HG02798 (cell line): ENCODE measurements at regions not wholly inside any gene's neighbourhood (a gene's known extent, or its start where the extent isn't known, plus 50 kb on each side); places are given as distances from the start of the nearest gene placed in this dataset.
"Not testable (repeated sequence)": the region's sequence is repeated elsewhere in the genome, so short reads cannot be mapped to it uniquely, and the experiment has no call there.

Source experiments
- ATAC-seq: cut with Tn5 transposase; IDR thresholded peaks from one replicate; pipeline ENCODE4 v1.9.1; 2021; ENCODE audit warnings: mild to moderate bottlenecking; ENCODE audit not compliant: unreplicated experiment, poor library complexity

DNA sequence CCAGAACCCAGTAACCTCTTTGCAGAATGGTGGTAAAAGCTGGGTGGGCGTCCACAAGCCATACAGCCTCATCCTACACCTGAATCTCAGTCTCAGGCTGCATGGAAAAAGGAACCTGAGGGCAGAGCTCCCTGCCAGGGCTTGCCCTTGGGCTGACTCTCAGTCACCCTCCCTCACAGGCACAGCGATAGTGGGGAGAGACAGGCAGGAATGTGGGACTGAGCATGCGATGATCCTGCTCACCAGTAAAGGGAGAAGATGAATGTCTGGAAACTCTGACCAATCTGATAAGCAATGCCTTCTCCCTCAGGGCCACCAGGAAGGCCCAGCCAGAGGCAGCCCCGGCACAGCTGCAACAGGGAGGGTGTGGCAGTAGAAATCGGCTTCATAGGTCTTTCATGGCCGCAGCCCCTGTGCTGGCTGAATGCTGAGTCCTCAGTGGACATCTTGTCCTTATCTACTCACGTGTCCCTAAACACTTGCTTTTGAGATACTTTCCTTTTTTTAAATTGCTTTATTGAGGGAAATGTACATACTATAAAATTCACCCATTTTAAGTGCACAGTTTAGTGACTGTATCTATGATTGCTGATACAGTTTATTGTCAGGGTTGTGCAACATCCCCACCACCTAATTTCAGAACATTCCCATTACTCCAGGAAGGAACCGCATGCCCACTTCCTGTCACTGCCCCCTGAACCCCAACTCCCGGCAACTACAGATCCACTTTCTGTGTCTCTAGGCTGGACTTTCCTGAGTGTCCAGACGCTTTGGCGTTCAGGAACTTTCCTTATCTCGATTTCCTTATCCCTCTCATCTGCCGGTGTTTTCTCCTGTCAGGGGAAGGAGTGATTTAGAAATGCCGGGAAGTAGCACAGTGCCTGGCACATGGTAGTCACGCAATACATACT is 258.1 kb downstream of the PCNX1 start:
- ATAC-seq, result no peak

DNA sequence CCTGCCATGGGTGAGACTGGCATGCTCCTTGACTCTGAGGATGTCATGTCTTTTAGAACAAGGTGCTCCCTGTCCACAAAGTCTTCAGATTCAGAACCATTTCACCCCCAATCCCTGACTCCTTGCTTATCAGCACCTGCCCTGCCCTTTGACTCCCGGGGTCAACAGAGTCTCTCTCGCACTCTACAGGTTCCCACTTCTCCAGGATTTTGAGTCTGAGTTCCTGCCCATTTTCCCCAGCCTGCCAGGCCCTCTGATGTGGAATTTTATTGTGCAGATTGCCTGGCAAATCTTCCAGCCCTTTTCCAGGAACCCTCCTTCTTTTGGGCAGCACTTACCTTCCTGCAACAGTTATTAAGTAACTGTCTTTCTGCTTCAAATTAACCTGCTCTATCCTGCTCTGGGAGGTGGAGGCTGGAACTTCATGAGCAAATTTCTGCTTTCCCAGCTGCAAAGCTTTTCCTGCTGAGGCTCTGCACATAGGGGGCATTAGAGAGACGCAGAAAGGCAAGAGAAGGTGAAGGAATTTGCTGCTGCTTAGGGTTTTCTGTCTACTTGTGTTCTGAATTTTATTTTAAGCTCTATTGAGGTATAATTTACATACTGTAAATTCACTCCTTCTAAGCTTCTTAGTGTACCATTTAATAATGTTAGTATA is 259.1 kb downstream of the PCNX1 start:
- ATAC-seq, result no peak

DNA sequence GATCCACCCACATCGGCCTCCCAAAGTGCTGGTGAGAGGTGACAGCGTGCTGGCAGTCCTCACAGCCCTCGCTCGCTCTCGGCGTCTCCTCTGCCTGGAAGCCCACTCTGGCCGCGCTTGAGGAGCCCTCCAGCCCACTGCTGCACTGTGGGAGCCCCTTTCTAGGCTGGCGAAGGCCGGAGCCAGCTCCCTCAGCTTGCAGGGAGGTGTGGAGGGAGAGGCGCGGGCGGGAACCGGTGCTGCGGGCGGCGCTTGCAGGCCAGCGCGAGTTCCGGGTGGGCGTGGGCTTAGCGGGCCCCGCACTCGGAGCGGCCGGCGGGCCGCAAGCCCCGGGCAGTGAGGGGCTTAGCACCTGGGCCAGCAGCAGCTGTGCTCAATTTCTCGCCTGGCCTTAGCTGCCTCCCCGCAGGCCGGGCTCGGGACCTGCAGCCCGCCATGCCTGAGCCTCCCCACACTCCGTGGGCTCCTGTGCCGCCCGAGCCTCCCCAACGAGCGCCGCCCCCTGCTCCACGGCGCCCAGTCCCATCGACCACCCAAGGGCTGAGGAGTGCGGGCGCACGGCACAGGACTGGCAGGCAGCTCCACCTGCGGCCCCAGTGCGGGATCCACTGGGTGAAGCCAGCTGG is 260.2 kb downstream of the PCNX1 start:
- not testable (repeated sequence) for ATAC-seq

DNA sequence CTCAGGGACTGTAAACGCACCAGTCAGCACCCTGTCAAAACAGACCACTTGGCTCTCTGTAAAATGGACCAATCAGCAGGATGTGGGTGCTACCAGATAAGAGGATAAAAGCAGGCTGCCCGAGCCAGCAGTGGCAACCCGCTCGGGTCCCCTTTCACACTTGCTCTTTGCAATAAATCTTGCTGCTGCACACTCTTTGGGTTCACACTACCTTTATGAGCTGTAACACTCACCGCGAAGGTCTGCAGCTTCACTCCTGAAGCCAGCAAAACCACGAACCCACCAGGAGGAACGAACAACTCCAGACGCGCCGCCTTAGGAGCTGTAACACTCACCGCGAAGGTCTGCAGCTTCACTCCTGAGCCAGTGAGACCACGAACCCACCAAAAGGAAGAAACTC is 260.9 kb downstream of the PCNX1 start:
- ATAC-seq, result not testable (repeated sequence)

DNA sequence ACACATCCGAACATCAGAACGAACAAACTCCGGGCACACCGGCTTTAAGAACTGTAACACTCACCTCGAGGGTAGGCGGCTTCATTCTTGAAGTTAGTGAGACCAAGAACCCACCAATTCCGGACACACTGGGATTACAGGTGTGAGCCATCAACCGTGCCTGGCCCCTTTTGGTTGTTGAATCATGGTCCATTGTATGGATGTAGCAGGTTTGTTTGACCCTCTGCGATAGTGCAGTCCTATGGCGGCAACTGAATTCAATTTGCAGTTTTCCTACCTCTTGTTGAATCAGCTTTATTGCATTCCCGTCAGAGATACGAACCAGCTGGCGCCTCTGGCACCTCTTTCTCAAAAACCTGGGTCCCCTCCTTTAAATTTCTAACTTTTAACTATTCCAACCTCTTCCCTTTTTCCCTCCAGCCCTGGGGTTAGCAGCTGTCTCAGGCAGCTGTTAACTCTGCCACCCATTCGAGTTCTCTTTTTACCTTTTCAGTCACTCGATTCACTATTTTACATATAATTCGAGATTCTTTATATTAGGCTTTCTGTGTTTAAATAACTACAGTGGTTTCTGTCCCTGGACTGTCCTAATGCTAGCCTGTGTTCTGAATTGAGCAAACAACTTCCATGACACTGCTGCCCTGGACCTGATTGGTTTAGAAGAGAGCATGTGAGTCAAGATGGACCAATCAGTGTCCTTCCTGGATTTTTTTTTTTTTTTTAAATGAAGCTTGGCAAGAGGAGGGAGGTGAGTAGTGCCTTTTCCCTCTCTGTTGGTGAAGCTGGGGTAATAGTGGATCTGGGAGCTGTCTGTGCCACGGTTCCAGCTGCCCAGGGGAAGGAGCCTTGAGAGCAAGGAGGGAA is 261.5 kb downstream of the PCNX1 start:
- ATAC-seq, result no peak

DNA sequence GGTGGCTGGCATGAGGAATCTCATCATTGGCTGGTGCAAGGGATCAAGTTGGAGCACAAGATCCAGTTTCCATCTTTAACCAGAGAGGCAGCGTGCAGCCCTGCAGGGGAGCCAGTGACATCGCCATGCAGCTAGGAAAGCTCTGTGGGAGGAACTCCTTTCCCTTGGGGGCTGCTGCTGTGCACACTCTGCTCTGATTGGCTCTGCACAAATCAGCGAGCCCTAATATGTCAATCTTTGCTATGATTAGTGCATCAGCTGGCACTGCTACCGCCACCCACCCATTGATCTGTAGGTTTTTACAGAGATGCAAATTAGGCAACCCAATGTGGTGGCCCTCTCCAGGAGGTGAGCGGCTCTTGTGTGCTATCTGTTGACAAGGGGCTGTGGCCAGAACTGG is 262.6 kb downstream of the PCNX1 start:
- no peak for ATAC-seq

DNA sequence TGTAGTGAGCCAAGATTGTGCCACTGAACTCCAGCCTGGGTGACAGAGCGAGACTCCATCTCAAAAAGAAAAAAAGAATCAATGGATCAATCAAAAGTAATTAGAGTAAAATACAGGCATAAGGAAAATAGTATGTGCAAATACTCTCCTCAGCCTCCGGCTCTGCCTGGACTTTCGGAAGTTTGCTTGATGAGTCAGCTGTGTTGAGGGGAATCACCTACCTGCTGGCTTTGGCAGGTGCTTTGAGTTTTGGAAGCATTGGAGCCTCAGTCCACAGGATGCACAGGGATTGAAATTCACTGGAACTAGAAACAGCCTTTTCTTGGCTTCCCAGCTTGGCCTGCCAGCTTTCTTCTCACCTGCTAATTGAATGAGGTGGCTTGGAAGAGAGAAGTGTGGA is 268.2 kb downstream of the PCNX1 start:
- no peak for ATAC-seq

DNA sequence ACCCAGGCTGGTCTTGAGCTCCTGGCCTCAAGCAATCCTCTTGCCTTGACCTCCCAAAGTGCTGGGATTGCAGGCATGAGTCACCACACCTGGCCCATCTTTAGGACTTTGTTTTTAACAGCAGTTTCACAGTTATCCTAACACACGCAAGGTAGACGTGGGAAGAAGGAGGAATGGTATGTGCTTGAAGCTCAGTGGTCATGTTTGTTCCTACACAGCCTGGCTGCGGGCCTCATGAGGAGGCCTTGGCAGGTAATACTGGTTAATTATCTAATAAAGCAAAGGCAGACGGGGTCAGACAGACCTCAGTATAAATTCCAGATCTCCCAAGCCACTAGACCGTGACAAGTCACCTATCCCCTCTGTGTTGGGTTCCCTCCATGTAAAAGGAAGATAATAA is 271.8 kb downstream of the PCNX1 start:
- no peak for ATAC-seq

DNA sequence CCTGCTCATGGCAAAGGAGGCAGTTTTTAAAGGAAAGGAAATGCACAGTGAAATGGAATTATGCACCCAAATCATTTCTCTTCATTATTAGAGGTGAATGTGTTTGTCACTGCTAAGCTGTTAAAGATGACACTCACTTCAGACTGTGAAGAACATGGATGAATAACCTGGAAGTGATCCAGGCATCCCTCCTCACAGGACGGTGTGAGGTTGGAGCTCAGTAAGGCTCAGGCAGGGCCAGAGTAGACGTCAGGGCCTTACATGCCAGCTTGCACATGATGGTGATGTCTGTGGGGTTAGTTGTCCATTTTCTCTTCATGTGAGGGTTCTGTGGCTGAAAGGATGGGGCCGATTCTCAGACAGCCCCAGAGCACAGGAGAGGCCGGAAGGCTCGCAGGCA is 273.1 kb downstream of the PCNX1 start:
- no peak for ATAC-seq

DNA sequence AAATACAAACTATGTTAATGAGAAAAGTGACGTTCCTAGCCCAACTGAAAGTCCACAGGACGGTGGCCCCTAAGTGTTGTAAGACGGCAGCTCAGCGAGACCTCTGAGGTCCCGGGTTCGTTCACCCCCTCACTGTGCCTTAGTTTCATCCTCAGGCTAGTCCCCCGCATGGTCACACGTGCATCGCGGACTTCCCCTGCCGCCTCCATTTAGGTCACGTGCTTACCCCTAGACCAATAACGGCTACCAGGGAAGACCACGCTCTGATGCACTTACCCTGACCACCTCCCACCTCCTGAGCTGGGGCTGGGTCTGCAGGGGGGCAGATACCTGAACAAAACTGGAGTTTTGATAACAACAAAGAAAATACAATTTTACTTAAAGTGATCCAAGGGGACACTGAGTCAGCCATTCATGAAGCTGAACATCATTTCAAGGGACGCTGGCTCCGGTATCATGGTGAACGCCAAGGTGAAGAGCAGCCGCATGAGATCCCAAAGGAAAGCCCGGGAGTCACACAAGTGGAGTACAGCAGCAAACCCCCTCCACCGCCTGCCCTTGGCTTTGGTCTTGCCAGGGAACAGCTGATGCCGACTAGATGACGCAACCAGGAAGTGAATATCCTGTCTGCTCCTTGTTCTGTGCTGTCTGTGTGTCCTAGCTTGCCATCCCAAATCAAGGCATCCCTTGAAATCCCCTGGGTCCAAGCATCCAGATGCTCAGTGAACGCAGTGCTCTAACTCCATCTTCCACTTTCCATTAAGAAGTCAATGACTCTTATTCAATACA is 274.1 kb downstream of the PCNX1 start:
- ATAC-seq, result no peak

DNA sequence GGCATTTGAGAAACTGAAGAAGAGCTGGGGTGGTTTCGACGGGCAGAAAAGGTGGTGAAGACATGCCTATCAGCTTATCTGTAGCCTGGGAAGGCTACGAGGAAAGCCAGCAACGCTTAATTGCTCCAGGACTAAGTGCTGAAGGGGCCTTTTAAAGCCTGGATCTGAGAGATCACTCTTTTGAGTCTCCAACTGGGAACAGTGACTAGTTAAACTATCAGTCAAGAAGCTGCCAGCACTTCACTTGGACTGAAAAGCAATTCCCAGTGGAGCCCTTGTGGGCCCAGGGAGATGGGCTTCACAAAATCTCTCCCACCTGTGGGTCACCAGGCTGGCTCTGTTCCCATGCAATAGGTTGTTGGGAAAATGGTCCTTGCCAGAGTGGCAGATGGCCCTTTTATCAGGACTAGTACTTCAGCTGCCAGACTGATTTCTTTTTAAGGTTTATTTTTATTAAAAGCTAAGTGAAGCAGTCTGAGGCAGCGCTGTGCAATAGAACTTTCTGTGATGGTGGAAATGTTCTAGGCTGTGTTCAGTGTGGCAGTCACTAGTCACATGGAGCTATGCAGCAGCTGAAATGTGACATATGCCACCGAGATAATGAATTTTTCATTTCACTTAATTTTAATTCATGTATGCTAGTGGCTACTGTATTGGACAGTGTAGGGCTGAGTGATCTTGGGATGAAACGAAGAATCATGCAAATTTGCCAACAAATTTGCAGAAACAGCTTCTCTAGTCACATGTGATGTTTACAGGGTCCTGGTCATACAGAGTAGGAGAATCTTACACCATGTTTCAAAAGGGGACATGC is 276.8 kb downstream of the PCNX1 start:
- no peak for ATAC-seq

DNA sequence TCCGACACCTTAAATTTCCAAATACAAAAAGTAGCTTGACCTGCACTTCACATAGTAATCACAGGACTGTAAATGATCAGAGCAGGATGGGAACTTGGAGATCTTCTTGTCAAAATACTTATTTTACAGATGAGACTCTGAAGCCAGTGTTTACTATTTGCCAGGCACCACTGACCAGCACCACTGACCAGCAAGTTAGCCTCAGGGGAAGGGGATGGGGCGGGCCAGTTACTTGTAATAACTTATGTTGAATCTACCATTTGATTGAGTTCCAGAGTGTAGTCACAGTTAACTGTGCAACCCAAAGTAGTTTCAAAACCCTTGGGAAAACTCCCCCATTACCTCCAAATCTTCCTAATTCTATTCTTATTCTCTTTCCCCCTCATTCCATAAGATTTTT is 278.4 kb downstream of the PCNX1 start:
- ATAC-seq, result no peak

DNA sequence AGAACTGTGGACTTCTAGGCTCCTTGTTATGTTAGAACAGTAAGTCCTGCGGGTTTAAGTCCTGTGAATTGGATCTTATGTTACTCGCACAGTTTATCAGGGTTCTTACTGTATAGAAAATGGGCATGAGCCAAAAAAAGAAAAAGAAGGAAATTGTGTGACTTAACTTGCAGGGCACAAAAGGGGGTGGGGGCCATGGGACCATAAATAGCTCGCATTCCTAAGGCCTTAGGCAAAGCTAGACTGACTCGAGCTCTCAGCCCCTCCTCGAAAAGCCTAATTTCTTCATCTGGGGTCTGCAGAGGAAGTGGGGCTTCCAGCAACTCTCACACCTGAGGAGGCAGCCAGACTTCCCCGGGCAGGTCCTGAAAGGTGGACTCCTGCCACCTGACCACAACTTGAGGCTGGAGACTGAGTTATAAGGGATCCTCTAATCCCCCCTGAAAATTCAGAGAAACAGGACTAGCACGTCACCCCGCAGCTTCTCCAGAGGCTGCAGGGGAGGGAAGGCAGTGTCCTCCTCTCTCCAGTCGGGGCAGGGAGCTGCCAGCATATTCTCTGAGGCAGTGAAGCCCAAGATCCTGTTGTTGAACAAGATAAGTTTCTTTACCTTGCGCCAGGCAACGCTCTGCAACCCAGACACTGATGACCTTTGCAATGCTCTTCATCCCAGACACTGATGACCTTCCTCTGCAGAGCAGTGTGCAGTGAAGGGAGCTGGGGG is 280.5 kb downstream of the PCNX1 start:
- ATAC-seq, result no peak

DNA sequence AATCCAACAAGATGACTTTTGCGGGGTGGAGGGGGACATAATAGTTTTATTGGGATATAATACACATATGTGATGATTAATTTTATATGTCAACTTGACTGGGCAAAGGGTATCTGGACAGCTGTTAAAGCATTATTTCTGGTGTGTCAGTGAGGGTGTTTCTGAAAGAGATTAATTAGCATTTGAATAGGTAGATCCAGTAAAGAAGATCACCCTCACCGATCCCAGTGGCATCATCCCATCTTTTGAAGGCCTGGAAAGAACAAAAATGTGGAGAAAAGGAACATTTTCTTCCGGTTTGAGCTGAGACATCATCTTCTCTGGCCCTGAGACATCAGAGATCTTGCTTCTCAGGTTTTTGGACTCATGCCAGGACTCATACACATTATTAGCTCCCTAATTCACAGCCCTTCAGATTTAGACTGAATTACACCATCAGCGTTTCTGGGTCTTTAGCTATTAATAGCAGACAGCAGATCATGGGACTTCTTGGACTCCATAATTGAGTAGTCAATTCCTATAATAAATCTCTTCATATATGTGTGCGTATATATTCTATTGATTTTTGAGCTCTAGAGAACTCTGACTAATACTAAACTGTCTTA is 283.6 kb downstream of the PCNX1 start:
- ATAC-seq, result no peak

DNA sequence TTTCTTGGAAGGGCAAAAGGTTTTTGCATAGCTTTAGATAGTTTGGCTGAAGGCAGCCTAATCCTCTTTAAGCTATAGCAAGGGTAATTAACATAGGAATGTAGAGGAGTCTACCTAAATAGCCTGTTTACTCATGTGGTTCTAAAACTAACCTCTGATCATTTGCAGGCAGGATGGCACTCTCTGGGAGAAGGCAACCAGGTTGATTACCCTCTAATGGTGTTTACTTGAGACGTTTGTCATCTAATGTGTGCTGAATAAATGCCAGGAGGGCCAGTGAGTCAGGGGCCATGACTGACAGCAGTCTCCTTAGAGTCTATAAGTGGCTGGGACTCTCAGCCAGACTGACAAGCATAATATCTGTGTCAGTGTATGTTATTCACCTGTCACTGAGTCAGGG is 286.4 kb downstream of the PCNX1 start:
- ATAC-seq, result no peak

DNA sequence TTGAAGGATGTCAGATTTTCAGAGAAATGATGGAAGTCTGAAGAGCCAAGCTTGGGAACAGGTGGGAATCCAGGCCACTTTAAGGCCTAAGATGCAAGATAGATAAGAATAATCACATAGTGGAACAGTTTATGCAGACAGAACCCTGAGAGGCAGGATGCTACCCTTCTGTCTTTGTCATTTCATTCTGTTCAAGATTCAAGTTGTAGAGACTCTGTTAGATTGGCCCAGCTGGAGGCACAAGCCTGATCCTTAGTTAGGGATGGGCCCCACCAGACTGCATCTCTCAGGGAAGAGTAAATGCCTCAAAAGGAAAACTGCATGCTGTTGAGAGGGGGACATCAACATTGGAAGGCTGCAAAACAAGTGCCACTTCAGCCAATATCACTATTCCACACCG is 287.0 kb downstream of the PCNX1 start:
- ATAC-seq, result no peak

DNA sequence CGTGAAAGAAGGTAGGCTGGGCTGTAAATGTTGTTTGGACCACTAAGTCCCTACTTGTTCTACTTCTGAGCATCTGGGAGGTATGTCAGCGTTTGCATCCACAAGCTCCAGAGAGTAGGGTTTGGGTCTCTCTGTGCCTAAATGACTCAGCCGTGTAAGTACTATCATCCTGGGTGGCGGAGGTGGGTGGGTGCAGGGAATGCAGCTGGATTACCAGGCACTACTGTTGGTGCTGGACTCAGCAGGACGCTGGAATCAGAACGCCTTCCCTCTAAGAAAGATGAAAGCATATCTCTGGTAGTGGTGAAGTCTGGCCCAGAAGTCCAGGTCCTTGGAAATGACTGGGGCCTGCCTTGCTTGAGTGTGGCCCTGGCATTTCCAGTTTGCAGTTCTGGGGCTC is 289.7 kb downstream of the PCNX1 start:
- ATAC-seq, result no peak

DNA sequence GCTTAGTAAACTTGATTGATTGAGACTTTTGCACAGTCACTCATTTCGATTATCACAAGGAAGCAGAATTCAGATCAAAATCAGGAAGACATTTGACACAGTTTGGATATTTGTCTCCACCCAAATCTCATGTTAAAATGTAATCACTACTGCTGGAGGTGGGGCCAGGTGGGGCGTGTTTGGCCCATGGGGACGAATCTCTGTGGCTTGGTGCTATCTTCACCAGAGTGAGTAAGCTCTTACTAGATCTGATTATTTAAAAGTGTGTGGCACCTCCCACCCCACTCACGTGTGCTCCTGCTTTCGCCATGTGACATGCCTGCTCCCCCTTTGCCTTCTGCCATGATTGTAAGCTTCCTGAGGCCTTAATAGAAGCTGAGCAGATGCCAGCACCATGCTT is 291.4 kb downstream of the PCNX1 start:
- no peak for ATAC-seq
